ENCODE measurements at regions not wholly inside any gene's neighbourhood (a gene's known extent, or its start where the extent isn't known, plus 50 kb on each side); places are given as distances from the start of the nearest gene placed in this dataset.

DNA sequence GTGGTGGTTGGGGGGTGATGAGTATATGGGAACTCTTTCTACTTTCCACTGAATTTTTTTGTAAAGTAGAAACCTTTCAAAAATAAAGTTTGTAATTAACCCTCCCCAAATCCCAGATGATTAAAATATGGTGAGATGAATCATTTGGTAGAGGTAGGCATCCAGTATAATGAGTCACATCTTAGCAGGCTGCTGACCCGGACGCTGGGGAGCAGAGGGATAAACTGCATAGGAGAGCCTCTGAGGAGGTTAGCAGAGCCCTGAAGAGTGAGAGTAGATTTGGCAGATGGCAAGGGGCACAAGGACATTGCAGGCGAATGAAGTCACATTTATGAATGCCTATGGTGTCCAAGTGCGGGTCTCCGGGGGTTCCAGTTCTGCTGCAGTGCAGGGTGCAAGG is 293.8 kb downstream of the FGF9 start:
- TF ChIP-seq, protein P1, sequence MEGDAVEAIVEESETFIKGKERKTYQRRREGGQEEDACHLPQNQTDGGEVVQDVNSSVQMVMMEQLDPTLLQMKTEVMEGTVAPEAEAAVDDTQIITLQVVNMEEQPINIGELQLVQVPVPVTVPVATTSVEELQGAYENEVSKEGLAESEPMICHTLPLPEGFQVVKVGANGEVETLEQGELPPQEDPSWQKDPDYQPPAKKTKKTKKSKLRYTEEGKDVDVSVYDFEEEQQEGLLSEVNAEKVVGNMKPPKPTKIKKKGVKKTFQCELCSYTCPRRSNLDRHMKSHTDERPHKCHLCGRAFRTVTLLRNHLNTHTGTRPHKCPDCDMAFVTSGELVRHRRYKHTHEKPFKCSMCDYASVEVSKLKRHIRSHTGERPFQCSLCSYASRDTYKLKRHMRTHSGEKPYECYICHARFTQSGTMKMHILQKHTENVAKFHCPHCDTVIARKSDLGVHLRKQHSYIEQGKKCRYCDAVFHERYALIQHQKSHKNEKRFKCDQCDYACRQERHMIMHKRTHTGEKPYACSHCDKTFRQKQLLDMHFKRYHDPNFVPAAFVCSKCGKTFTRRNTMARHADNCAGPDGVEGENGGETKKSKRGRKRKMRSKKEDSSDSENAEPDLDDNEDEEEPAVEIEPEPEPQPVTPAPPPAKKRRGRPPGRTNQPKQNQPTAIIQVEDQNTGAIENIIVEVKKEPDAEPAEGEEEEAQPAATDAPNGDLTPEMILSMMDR (IDR thresholded peaks at IDR 0.05): no peak
- TF ChIP-seq POLR2A (IDR thresholded peaks at IDR 0.05) (no peak), POLR2AphosphoS5 (IDR thresholded peaks at IDR 0.05) (no peak)

All from gastroesophageal sphincter (tissue), 3 donors.